K562 (cell line): ENCODE measurements at regions not wholly inside any gene's neighbourhood (a gene's known extent, or its start where the extent isn't known, plus 50 kb on each side); places are given as distances from the start of the nearest gene placed in this dataset.

ENCODE experiments used
- ATAC-seq: fragments of 200-7000 bp; cut with Tn5 transposase; 3 replicates; pipeline ENCODE4 v1.9.1; 2020; ENCODE audit warnings: moderate library complexity
- BruUV-seq: library from RNA; stranded (reverse); fragments of 400-500 nt; replicated peaks from 2 replicates; lab custom pipeline; 2021; lab: Mats Ljungman, UMichigan
- CTCF ChIA-PET: fragments of 300-600 bp; formaldehyde crosslinking; extraction: SDS; loops from one replicate; lab custom pipeline; 2021; ENCODE audit warnings: low intra/inter-chr PET ratio; lab: Yijun Ruan, JAX
- POLR2A ChIA-PET: fragments of 300-600, 350-650 bp; sonication (Branson Sonifier 250); formaldehyde crosslinking; extraction: SDS; loops from one replicate; lab custom pipeline; 2021; ENCODE audit warnings: antibody characterized with exemption, inconsistent platforms; lab: Yijun Ruan, JAX
- DNase-seq, 4 experiments: peaks; one replicate each; pipeline versions ENCODE4 v3.0.0 to v3.0.0-alpha.2; 2011 to 2018; ENCODE audit warnings: low spot score in 3 of 4, mixed read lengths in 3 of 4; ENCODE audit errors: extremely low read depth in 1 of 4
- FAIRE-seq: peaks from 2 replicates; lab custom pipeline; 2011; peaks lifted over from hg19 to GRCh38; lab: Jason Lieb, UNC
- H2AFZ ChIP-seq: 2 replicates; pipeline ENCODE4 v1.6.0; 2011; ENCODE audit warnings: low read depth, low read length, control low read depth, inconsistent platforms
- H3K27ac ChIP-seq: fragments of 200-600 bp; 3 replicates; pipeline ENCODE4 v1.8.0; 2011; ENCODE audit warnings: low read depth, mild to moderate bottlenecking, control low read depth, inconsistent platforms, low read length, moderate library complexity, mixed read lengths; ENCODE audit errors: extremely low read depth
- H3K27me3 ChIP-seq, 2 experiments: fragments of 300-600 bp in 1 of 2; 2 replicates in 1 of 2; 3 replicates in 1 of 2; pipeline versions ENCODE4 v1.6.0 to v1.8.0; 2011; ENCODE audit warnings: inconsistent platforms in 2 of 2, low read length in 2 of 2, mild to moderate bottlenecking in 1 of 2, mixed read lengths in 1 of 2, moderate library complexity in 1 of 2; ENCODE audit not compliant: control insufficient read depth in 2 of 2, insufficient read depth in 2 of 2
- H3K36me3 ChIP-seq: fragments of 300-600 bp; 3 replicates; pipeline ENCODE4 v1.8.0; 2011; ENCODE audit warnings: mild to moderate bottlenecking, low read length, inconsistent platforms; ENCODE audit not compliant: control insufficient read depth, insufficient read depth
- H3K4me1 ChIP-seq, 2 experiments: fragments of 200-600 bp in 1 of 2; replicated peaks in 1 of 2; 2 replicates in 1 of 2; 3 replicates in 1 of 2; pipeline versions ENCODE4 v1.5.1 to v1.8.0; 2011; ENCODE audit warnings: inconsistent platforms in 2 of 2, low read length in 2 of 2, mild to moderate bottlenecking in 1 of 2, mixed read lengths in 1 of 2, moderate library complexity in 1 of 2; ENCODE audit not compliant: control insufficient read depth in 2 of 2, insufficient read depth in 2 of 2
- H3K4me2 ChIP-seq: 2 replicates; pipeline ENCODE4 v1.6.1; 2011; ENCODE audit warnings: low read length, control low read depth, inconsistent platforms, mixed read lengths; ENCODE audit not compliant: insufficient read depth
- H3K4me3 ChIP-seq: fragments of 200-600 bp; sonication (generic), shearing (Covaris generic); 2 replicates; pipeline ENCODE4 v1.5.1; 2016; ENCODE audit warnings: control low read depth, inconsistent platforms
- H3K79me2 ChIP-seq: fragments of 200-600 bp; 3 replicates; pipeline ENCODE4 v1.8.0; 2011; ENCODE audit warnings: low read length, inconsistent platforms; ENCODE audit not compliant: control insufficient read depth, insufficient read depth
- H3K9ac ChIP-seq, 2 experiments: 2 replicates each; pipeline versions ENCODE4 v1.6.0 to v1.6.1; 2011; ENCODE audit warnings: low read depth in 2 of 2, low read length in 2 of 2, control low read depth in 1 of 2, inconsistent platforms in 1 of 2, mild to moderate bottlenecking in 1 of 2, mixed read lengths in 1 of 2; ENCODE audit not compliant: insufficient read depth in 1 of 2
- H3K9me1 ChIP-seq: one replicate; pipeline ENCODE4 v1.6.0; 2011; ENCODE audit warnings: inconsistent platforms, mild to moderate bottlenecking, low read length, moderate library complexity; ENCODE audit not compliant: control insufficient read depth, insufficient read depth
- H3K9me3 ChIP-seq: replicated peaks from 2 replicates; pipeline ENCODE4 v1.5.1; 2011; ENCODE audit warnings: low read depth, low read length, inconsistent platforms; ENCODE audit not compliant: control insufficient read depth, insufficient read depth
- H4K20me1 ChIP-seq: replicated peaks from 2 replicates; pipeline ENCODE4 v1.6.1; 2011; ENCODE audit warnings: low read length, inconsistent platforms, mixed read lengths; ENCODE audit not compliant: control insufficient read depth, insufficient read depth
- CBX3 ChIP-seq, 2 experiments: IDR thresholded peaks; 1 replicate in 1 of 2; 2 replicates in 1 of 2; pipeline ENCODE4 v1.6.1; 2012; ENCODE audit warnings: inconsistent platforms in 2 of 2, low read length in 2 of 2, borderline replicate concordance in 1 of 2, control low read depth in 1 of 2
- FIP1L1 ChIP-seq: fragments of 200-400 bp; formaldehyde crosslinking; IDR thresholded peaks from 2 replicates; pipeline ENCODE4 v1.6.1; 2018; ENCODE audit warnings: mild to moderate bottlenecking, low read depth, low read length; ENCODE audit not compliant: poor library complexity, severe bottlenecking
- NFATC3 ChIP-seq: fragments of 450-650 bp; IDR thresholded peaks from 2 replicates; pipeline ENCODE4 v1.6.1; 2017; ENCODE audit warnings: mild to moderate bottlenecking
- PHB2 ChIP-seq: fragments of 450-650 bp; IDR thresholded peaks from 2 replicates; pipeline ENCODE4 v1.6.1; 2017; ENCODE audit warnings: low read depth
- POLR3G ChIP-seq: IDR thresholded peaks from 2 replicates; pipeline ENCODE4 v1.6.1; 2011; ENCODE audit not compliant: insufficient read length, insufficient replicate concordance; ENCODE audit errors: extremely low read depth
- WGBS: fragments of 100-300 bp; shearing (Covaris generic); methylation state at CpG from one replicate; pipeline ENCODE4 v1.1.6; 2016; ENCODE audit warnings: low coverage, mixed read lengths; ENCODE audit not compliant: insufficient coverage; ENCODE audit errors: missing lambda C conversion rate; 5-methylcytosine and 5-hydroxymethylcytosine counted together
- in situ Hi-C: fragments of 300-500 bp; cut with MboI; formaldehyde crosslinking; loops from 4 replicates; pipeline ENCODE4 v1.15.0; 2018; ENCODE audit warnings: inconsistent platforms, mixed read lengths
- intact Hi-C: fragments of 100-400 bp; cut with micrococcal nuclease; formaldehyde crosslinking; loops from 2 replicates; pipeline ENCODE4 v1.14.2; 2022

GRCh38 chr22:47618180-47619010, 855.9 kb downstream of the TBC1D22A start:
- no peak overlapping the region for H2AFZ ChIP-seq
- ATAC-seq (no peak; the same call in 2 of the 3 replicates), DNase-seq (no peak), FAIRE-seq (no peak)
- 0% methylated on average over 12 of the region's 23 CpGs for WGBS
- H3K4me2 ChIP-seq, result no peak overlapping the region
- CTCF ChIA-PET, result no interaction called here
- no peaks in the 10 kb centered on the region for H3K36me3 ChIP-seq
- BruUV-seq, result no TSS peak
- H3K27me3 ChIP-seq, result peaks cover 13 to 50% of the 10 kb centered on the region in 2 experiments; a peak in 4 of 5 replicates
- H3K4me3 ChIP-seq, result no peak overlapping the region
- H4K20me1 ChIP-seq, result no peaks in the 10 kb centered on the region; the same call in 1 of the 2 replicates
- H3K4me1 ChIP-seq, result peaks cover 0 to 4% of the 10 kb centered on the region in 2 experiments; a peak in 1 of 5 replicates
- no peaks in the 10 kb centered on the region for H3K9me1 ChIP-seq
- intact Hi-C loops, result no loop called here
- no peaks in the 10 kb centered on the region for H3K79me2 ChIP-seq
- H3K9me3 ChIP-seq, result no peaks in the 10 kb centered on the region
- no peak overlapping the region for H3K27ac ChIP-seq
- TF ChIP-seq FIP1L1 (no peak), CBX3 (IDR thresholded peaks at IDR 0.05; ENCODE audit: borderline replicate concordance in 1 of 2, low read length in 2 of 2) (no peak), NFATC3 (no peak), PHB2 (no peak), POLR3G (no peak)
- in situ Hi-C loops, result no loop called here
- H3K9ac ChIP-seq, result no peak overlapping the region
- POLR2A ChIA-PET, result interaction anchor here (0.7 kb wide), 1 partner anchor 55 kb away, joined by 3 read pairs; no protein-coding TSS in a partner anchor
